22Rv1 (cell line): ENCODE measurements at regions not wholly inside any gene's neighbourhood (a gene's known extent, or its start where the extent isn't known, plus 50 kb on each side); places are given as distances from the start of the nearest gene placed in this dataset.
"Not testable (repeated sequence)": the region's sequence is repeated elsewhere in the genome, so short reads cannot be mapped to it uniquely, and the experiment has no call there.

Source experiments
- H3K27ac ChIP-seq: fragments of 450-650 bp; 2 replicates; pipeline ENCODE4 v1.5.1; 2017
- CTCF ChIP-seq: fragments of 450-650 bp; IDR thresholded peaks from 2 replicates; pipeline ENCODE4 v1.5.1; 2017; ENCODE audit warnings: mild to moderate bottlenecking
- ZFX ChIP-seq: fragments of 450-650 bp; IDR thresholded peaks from 2 replicates; pipeline ENCODE4 v1.6.1; 2017; ENCODE audit warnings: antibody characterized with exemption, borderline replicate concordance

- TF ChIP-seq ZFX (no peak), CTCF (no peak)
Measured at GRCh38 chr15:91435113-91435512, 335.1 kb downstream of the SV2B start.

GRCh38 chr15:91444656-91445055, 344.6 kb downstream of the SV2B start:
- TF ChIP-seq CTCF = no peak
- no peak for TF ChIP-seq ZFX
- no peak overlapping the region for H3K27ac ChIP-seq

More at GRCh38 chr15:91435113-91435512, 335.1 kb downstream of the SV2B start:
- H3K27ac ChIP-seq = no peak overlapping the region

GRCh38 chr15:91445695-91446228, 345.7 kb downstream of the SV2B start:
- no peak for TF ChIP-seq ZFX
- no peak for TF ChIP-seq CTCF
- H3K27ac ChIP-seq = no peak overlapping the region

- H3K27ac ChIP-seq = no peak overlapping the region
- no peak for TF ChIP-seq CTCF
- no peak for TF ChIP-seq ZFX
Measured at GRCh38 chr15:91447991-91448644, 348.1 kb downstream of the SV2B start.

GRCh38 chr15:91453376-91453775, 353.3 kb downstream of the SV2B start:
- H3K27ac ChIP-seq = not testable (repeated sequence)

GRCh38 chr15:91456251-91456718, 356.2 kb downstream of the SV2B start:
- no peak overlapping the region for H3K27ac ChIP-seq

GRCh38 chr15:91456921-91457320, 356.9 kb downstream of the SV2B start:
- no peak overlapping the region for H3K27ac ChIP-seq
- no peak for TF ChIP-seq ZFX
- TF ChIP-seq CTCF = no peak

More at GRCh38 chr15:91456251-91456718, 356.2 kb downstream of the SV2B start:
- no peak for TF ChIP-seq ZFX
- TF ChIP-seq CTCF = no peak
